Activated CD8-positive, alpha-beta T cell treated with anti-CD3 and anti-CD28 coated beads, Interleukin-2, amount 10 ng/mL, durations not matched to agents 7 days and 5 days (primary cell): ENCODE measurements at regions not wholly inside any gene's neighbourhood (a gene's known extent, or its start where the extent isn't known, plus 50 kb on each side); places are given as distances from the start of the nearest gene placed in this dataset.
"Not testable (repeated sequence)": the region's sequence is repeated elsewhere in the genome, so short reads cannot be mapped to it uniquely, and the experiment has no call there.

Experiments used
- ATAC-seq: fragments of 150-1000 bp; cut with Tn5 transposase; one replicate; pipeline ENCODE4 v1.10.0; 2021; ENCODE audit warnings: moderate library complexity
- CTCF ChIA-PET: fragments of 350-600 bp; sonication (Branson Sonifier 250); formaldehyde crosslinking; loops from one replicate; lab custom pipeline; 2021; ENCODE audit warnings: antibody characterized with exemption; lab: Charles Lee
- POLR2A ChIA-PET: fragments of 350-600 bp; sonication (Branson Sonifier 250); formaldehyde crosslinking; loops from one replicate; lab custom pipeline; 2021; ENCODE audit warnings: antibody characterized with exemption; lab: Charles Lee
- DNase-seq: peaks from one replicate; pipeline ENCODE4 v3.0.0-alpha.2; 2020
- H3K27ac Mint-ChIP-seq: one replicate; pipeline ENCODE4 v1.8.0; 2021; ENCODE audit warnings: mild to moderate bottlenecking, mixed read lengths
- H3K27me3 Mint-ChIP-seq: one replicate; pipeline ENCODE4 v1.8.0; 2021; ENCODE audit warnings: low read depth, mixed read lengths
- H3K36me3 Mint-ChIP-seq: one replicate; pipeline ENCODE4 v1.8.0; 2021; ENCODE audit warnings: low read depth, mixed read lengths
- H3K4me1 Mint-ChIP-seq: one replicate; pipeline ENCODE4 v1.8.0; 2021; ENCODE audit warnings: low read depth, mixed read lengths
- H3K4me3 Mint-ChIP-seq: one replicate; pipeline ENCODE4 v1.8.0; 2021; ENCODE audit warnings: mild to moderate bottlenecking, mixed read lengths
- H3K9me3 Mint-ChIP-seq: one replicate; pipeline ENCODE4 v1.8.0; 2022; ENCODE audit warnings: mixed read lengths; ENCODE audit not compliant: insufficient read depth

GRCh38 chr4:43189741-43190140 is 297.2 kb downstream of the GRXCR1 start:
- ATAC-seq: no peak
- Mint-ChIP-seq H3K4me3 (no peak overlapping the region), H3K27me3 (no peaks in the 10 kb centered on the region), H3K9me3 (no peaks in the 10 kb centered on the region), H3K27ac (no peak overlapping the region), H3K4me1 (no peaks in the 10 kb centered on the region), H3K36me3 (no peaks in the 10 kb centered on the region)
- no peak for DNase-seq
- ChIA-PET CTCF (no interaction called here), POLR2A (no interaction called here)

GRCh38 chr4:43212576-43212975 is 320.1 kb downstream of the GRXCR1 start:
- H3K4me1 Mint-ChIP-seq, H3K27ac Mint-ChIP-seq, ATAC-seq, POLR2A ChIA-PET, H3K27me3 Mint-ChIP-seq, H3K36me3 Mint-ChIP-seq, DNase-seq, H3K4me3 Mint-ChIP-seq, CTCF ChIA-PET: not testable (repeated sequence)
- H3K9me3 Mint-ChIP-seq: peaks cover 13% of the 10 kb centered on the region

- no peak overlapping the region for H3K4me3 Mint-ChIP-seq
- H3K4me1 Mint-ChIP-seq: no peaks in the 10 kb centered on the region
- no peaks in the 10 kb centered on the region for H3K36me3 Mint-ChIP-seq
- H3K27ac Mint-ChIP-seq: no peak overlapping the region
- POLR2A ChIA-PET: no interaction called here
- CTCF ChIA-PET: no interaction called here
- DNase-seq: no peak
- H3K27me3 Mint-ChIP-seq: no peaks in the 10 kb centered on the region
- ATAC-seq: no peak
- H3K9me3 Mint-ChIP-seq: no peaks in the 10 kb centered on the region
Measured at GRCh38 chr4:43223820-43224219, 331.3 kb downstream of the GRXCR1 start.

- Mint-ChIP-seq H3K27ac (no peak overlapping the region), H3K9me3 (no peaks in the 10 kb centered on the region), H3K36me3 (no peaks in the 10 kb centered on the region), H3K4me1 (no peaks in the 10 kb centered on the region), H3K4me3 (no peak overlapping the region), H3K27me3 (no peaks in the 10 kb centered on the region)
- ChIA-PET POLR2A (no interaction called here), CTCF (no interaction called here)
- ATAC-seq: no peak
- DNase-seq: no peak
Measured at GRCh38 chr4:43224559-43224958, 332.0 kb downstream of the GRXCR1 start.

GRCh38 chr4:43233321-43233720 is 340.8 kb downstream of the GRXCR1 start:
- H3K9me3 Mint-ChIP-seq: peaks cover 3% of the 10 kb centered on the region
- no peak overlapping the region for H3K27ac Mint-ChIP-seq
- no peak overlapping the region for H3K4me3 Mint-ChIP-seq
- no peaks in the 10 kb centered on the region for H3K4me1 Mint-ChIP-seq
- POLR2A ChIA-PET: no interaction called here
- H3K36me3 Mint-ChIP-seq: no peaks in the 10 kb centered on the region
- no peak for ATAC-seq
- DNase-seq: no peak
- no peaks in the 10 kb centered on the region for H3K27me3 Mint-ChIP-seq
- CTCF ChIA-PET: no interaction called here

GRCh38 chr4:43234626-43235415 is 342.3 kb downstream of the GRXCR1 start:
- H3K4me3 Mint-ChIP-seq: no peak overlapping the region
- no peaks in the 10 kb centered on the region for H3K36me3 Mint-ChIP-seq
- POLR2A ChIA-PET: no interaction called here
- CTCF ChIA-PET: no interaction called here
- H3K27ac Mint-ChIP-seq: no peak overlapping the region
- H3K9me3 Mint-ChIP-seq: peaks cover 3% of the 10 kb centered on the region
- H3K27me3 Mint-ChIP-seq: no peaks in the 10 kb centered on the region
- no peaks in the 10 kb centered on the region for H3K4me1 Mint-ChIP-seq
- DNase-seq (no peak), ATAC-seq (no peak)

GRCh38 chr4:43238008-43238407 is 345.5 kb downstream of the GRXCR1 start:
- H3K36me3 Mint-ChIP-seq: no peaks in the 10 kb centered on the region
- no peak for ATAC-seq
- POLR2A ChIA-PET: no interaction called here
- no peaks in the 10 kb centered on the region for H3K27me3 Mint-ChIP-seq
- no peaks in the 10 kb centered on the region for H3K9me3 Mint-ChIP-seq
- H3K27ac Mint-ChIP-seq: no peak overlapping the region
- CTCF ChIA-PET: no interaction called here
- DNase-seq: no peak
- no peaks in the 10 kb centered on the region for H3K4me1 Mint-ChIP-seq
- no peak overlapping the region for H3K4me3 Mint-ChIP-seq

GRCh38 chr4:43238585-43238984 is 346.1 kb downstream of the GRXCR1 start:
- H3K27me3 Mint-ChIP-seq: no peaks in the 10 kb centered on the region
- no peak for DNase-seq
- POLR2A ChIA-PET: no interaction called here
- no peaks in the 10 kb centered on the region for H3K36me3 Mint-ChIP-seq
- CTCF ChIA-PET: no interaction called here
- ATAC-seq: no peak
- H3K4me3 Mint-ChIP-seq: no peak overlapping the region
- H3K27ac Mint-ChIP-seq: no peak overlapping the region
- H3K4me1 Mint-ChIP-seq: no peaks in the 10 kb centered on the region
- H3K9me3 Mint-ChIP-seq: peaks cover 1% of the 10 kb centered on the region

GRCh38 chr4:43241104-43241503 is 348.6 kb downstream of the GRXCR1 start:
- Mint-ChIP-seq H3K27me3 (no peaks in the 10 kb centered on the region), H3K36me3 (no peaks in the 10 kb centered on the region), H3K9me3 (peaks cover 3% of the 10 kb centered on the region), H3K27ac (no peak overlapping the region), H3K4me1 (no peaks in the 10 kb centered on the region), H3K4me3 (no peak overlapping the region)
- ATAC-seq: no peak
- POLR2A ChIA-PET: no interaction called here
- DNase-seq: no peak
- CTCF ChIA-PET: no interaction called here

- Mint-ChIP-seq H3K27me3 (no peaks in the 10 kb centered on the region), H3K9me3 (peaks cover 3% of the 10 kb centered on the region), H3K27ac (no peak overlapping the region), H3K36me3 (no peaks in the 10 kb centered on the region), H3K4me3 (no peak overlapping the region), H3K4me1 (no peaks in the 10 kb centered on the region)
- DNase-seq (no peak), ATAC-seq (no peak)
- ChIA-PET CTCF (no interaction called here), POLR2A (no interaction called here)
Measured at GRCh38 chr4:43242606-43243005, 350.1 kb downstream of the GRXCR1 start.

GRCh38 chr4:43243433-43244116 is 351.1 kb downstream of the GRXCR1 start:
- H3K36me3 Mint-ChIP-seq: no peaks in the 10 kb centered on the region
- peaks cover 4% of the 10 kb centered on the region for H3K9me3 Mint-ChIP-seq
- H3K27ac Mint-ChIP-seq: no peak overlapping the region
- H3K27me3 Mint-ChIP-seq: no peaks in the 10 kb centered on the region
- DNase-seq (no peak), ATAC-seq (no peak)
- ChIA-PET CTCF (no interaction called here), POLR2A (no interaction called here)
- no peak overlapping the region for H3K4me3 Mint-ChIP-seq
- no peaks in the 10 kb centered on the region for H3K4me1 Mint-ChIP-seq

- no peak for DNase-seq
- Mint-ChIP-seq H3K4me3 (no peak overlapping the region), H3K4me1 (no peaks in the 10 kb centered on the region), H3K27ac (no peak overlapping the region), H3K36me3 (no peaks in the 10 kb centered on the region), H3K9me3 (peaks cover 16% of the 10 kb centered on the region), H3K27me3 (no peaks in the 10 kb centered on the region)
- ChIA-PET CTCF (no interaction called here), POLR2A (no interaction called here)
- ATAC-seq: no peak
Measured at GRCh38 chr4:43244688-43245382, 352.3 kb downstream of the GRXCR1 start.
